Gastrocnemius medialis (tissue), 4 donors: ENCODE measurements at regions not wholly inside any gene's neighbourhood (a gene's known extent, or its start where the extent isn't known, plus 50 kb on each side); places are given as distances from the start of the nearest gene placed in this dataset.
A peak's percentile ranks its signal among the peaks of the same experiment; 100 is the strongest.

Experiments
- CTCF ChIP-seq, 5 experiments: fragments of 450-650 bp in 3 of 5; fragments of 200-600 bp in 2 of 5; sonication (generic) in 2 of 5; IDR thresholded peaks in 4 of 5; conservative IDR thresholded peaks in 1 of 5; 1 replicate in 4 of 5; 2 replicates in 1 of 5; pipeline ENCODE4 v1.5.1; 2016 to 2019; ENCODE audit warnings: antibody characterized with exemption in 5 of 5, mild to moderate bottlenecking in 3 of 5, moderate library complexity in 3 of 5
- POLR2A ChIP-seq, 2 donors: fragments of 450-650 bp; IDR thresholded peaks; one replicate each; pipeline ENCODE4 v1.6.1; 2017; ENCODE audit warnings: antibody characterized with exemption in 2 of 2, mild to moderate bottlenecking in 2 of 2, moderate library complexity in 2 of 2

- peak; percentile 14 to 81 (median 49) for TF ChIP-seq CTCF (IDR thresholded peaks at IDR 0.05 in 4 of 5, conservative IDR thresholded peaks at IDR 0.05 in 1 of 5)
- TF ChIP-seq POLR2A (IDR thresholded peaks at IDR 0.05) = no peak
Observed at GRCh38 chr4:81351654-81352445, 119.9 kb downstream of the RASGEF1B start.
